CD4-positive, alpha-beta T cell (primary cell): ENCODE measurements at regions not wholly inside any gene's neighbourhood (a gene's known extent, or its start where the extent isn't known, plus 50 kb on each side); places are given as distances from the start of the nearest gene placed in this dataset.
"Not testable (repeated sequence)": the region's sequence is repeated elsewhere in the genome, so short reads cannot be mapped to it uniquely, and the experiment has no call there.

ENCODE experiments used
- ATAC-seq: fragments of 200-7000 bp; cut with Tn5 transposase; one replicate; pipeline ENCODE4 v1.10.0; 2022; ENCODE audit warnings: mild to moderate bottlenecking; ENCODE audit not compliant: poor library complexity
- CTCF ChIA-PET: fragments of 350-600 bp; sonication (Branson Sonifier 250); formaldehyde crosslinking; loops from one replicate; lab custom pipeline; 2021; ENCODE audit warnings: antibody characterized with exemption, inconsistent platforms; lab: Charles Lee
- POLR2A ChIA-PET: fragments of 350-600 bp; sonication (Branson Sonifier 250); formaldehyde crosslinking; loops from one replicate; lab custom pipeline; 2021; ENCODE audit warnings: antibody characterized with exemption, inconsistent platforms; lab: Charles Lee
- DNase-seq, 14 experiments: peaks; one replicate each; pipeline ENCODE4 v3.0.0-alpha.2; 2013 to 2020; ENCODE audit warnings: mixed read lengths in 2 of 14
- H3K27ac ChIP-seq, 2 donors: one replicate each; pipeline versions ENCODE4 v1.5.1 to v1.7.0; 2013; ENCODE audit warnings: low read length in 2 of 2, low read depth in 1 of 2, mild to moderate bottlenecking in 1 of 2
- H3K27me3 ChIP-seq, 2 experiments: 1 replicate in 1 of 2; 2 replicates in 1 of 2; pipeline versions ENCODE4 v1.6.1 to v1.7.0; 2013; ENCODE audit warnings: low read length in 2 of 2, control low read depth in 1 of 2, mild to moderate bottlenecking in 1 of 2, moderate library complexity in 1 of 2; ENCODE audit not compliant: insufficient read depth in 2 of 2, control insufficient read depth in 1 of 2
- H3K36me3 ChIP-seq: one replicate; pipeline ENCODE4 v1.6.1; 2013; ENCODE audit warnings: low read length, control low read depth; ENCODE audit not compliant: insufficient read depth
- H3K4me1 ChIP-seq: one replicate; pipeline ENCODE4 v1.6.1; 2013; ENCODE audit warnings: low read length, control low read depth; ENCODE audit not compliant: insufficient read depth
- H3K4me3 ChIP-seq: one replicate; pipeline ENCODE4 v1.5.1; 2013; ENCODE audit warnings: mild to moderate bottlenecking, low read length, moderate library complexity
- H3K9me3 ChIP-seq, 2 experiments: 1 replicate in 1 of 2; 2 replicates in 1 of 2; pipeline versions ENCODE4 v1.6.1 to v1.7.0; 2013; ENCODE audit warnings: low read length in 2 of 2, mild to moderate bottlenecking in 2 of 2, control low read depth in 1 of 2, moderate library complexity in 1 of 2; ENCODE audit not compliant: control insufficient read depth in 1 of 2, insufficient read depth in 1 of 2
- H3K27ac Mint-ChIP-seq: one replicate; pipeline ENCODE4 v1.8.0; 2020; ENCODE audit warnings: mixed read lengths
- H3K27me3 Mint-ChIP-seq: one replicate; pipeline ENCODE4 v1.8.0; 2021; ENCODE audit warnings: mixed read lengths
- H3K36me3 Mint-ChIP-seq: one replicate; pipeline ENCODE4 v1.8.0; 2021; ENCODE audit warnings: low read depth, mixed read lengths
- H3K4me1 Mint-ChIP-seq: one replicate; pipeline ENCODE4 v1.8.0; 2021; ENCODE audit warnings: low read depth, mixed read lengths
- H3K4me3 Mint-ChIP-seq: one replicate; pipeline ENCODE4 v1.8.0; 2020; ENCODE audit warnings: mild to moderate bottlenecking, mixed read lengths
- H3K9me3 Mint-ChIP-seq: one replicate; pipeline ENCODE4 v1.8.0; 2020; ENCODE audit warnings: mixed read lengths
- CTCF ChIP-seq: fragments of 200-600 bp; IDR thresholded peaks from one replicate; pipeline ENCODE4 v1.8.0; 2022; ENCODE audit warnings: antibody characterized with exemption, mild to moderate bottlenecking
- intact Hi-C, 2 experiments: fragments of 100-400 bp; cut with DNase I in 1 of 2; cut with micrococcal nuclease in 1 of 2; formaldehyde crosslinking; loops; one replicate each; pipeline versions ENCODE4 v1.15.1 to v1.9.0; 2023 to 2025; cut with DNase I, micrococcal nuclease

GRCh38 chr3:147297761-147298350, 108.5 kb downstream of the ZIC4 start:
- no peaks in the 10 kb centered on the region for H3K27me3 ChIP-seq
- intact Hi-C loops: no loop called here
- ATAC-seq (no peak), DNase-seq (no peak)
- no peak overlapping the region for H3K4me3 Mint-ChIP-seq
- no peaks in the 10 kb centered on the region for H3K9me3 ChIP-seq
- no peak overlapping the region for H3K27ac Mint-ChIP-seq
- H3K27me3 Mint-ChIP-seq: no peaks in the 10 kb centered on the region
- H3K9me3 Mint-ChIP-seq: peaks cover 5% of the 10 kb centered on the region
- H3K4me1 ChIP-seq: no peaks in the 10 kb centered on the region
- POLR2A ChIA-PET: no interaction called here
- CTCF ChIA-PET: no interaction called here
- H3K36me3 ChIP-seq: no peaks in the 10 kb centered on the region
- H3K36me3 Mint-ChIP-seq: no peaks in the 10 kb centered on the region
- H3K27ac ChIP-seq: no peak overlapping the region
- TF ChIP-seq CTCF: no peak
- no peak overlapping the region for H3K4me3 ChIP-seq
- H3K4me1 Mint-ChIP-seq: no peaks in the 10 kb centered on the region

GRCh38 chr3:147287370-147287769, 119.0 kb downstream of the ZIC4 start:
- H3K4me3 Mint-ChIP-seq, H3K4me1 ChIP-seq, ATAC-seq, H3K9me3 Mint-ChIP-seq, CTCF ChIA-PET, intact Hi-C loops, H3K27me3 Mint-ChIP-seq, H3K27ac ChIP-seq, DNase-seq, H3K27ac Mint-ChIP-seq, H3K27me3 ChIP-seq, H3K4me3 ChIP-seq, POLR2A ChIA-PET, H3K9me3 ChIP-seq, H3K4me1 Mint-ChIP-seq, H3K36me3 ChIP-seq, H3K36me3 Mint-ChIP-seq: not testable (repeated sequence)

GRCh38 chr3:147269907-147270306, 136.4 kb downstream of the ZIC4 start:
- H3K27ac ChIP-seq: no peak overlapping the region
- no peak overlapping the region for H3K4me3 ChIP-seq
- Mint-ChIP-seq H3K27me3 (no peaks in the 10 kb centered on the region), H3K4me1 (no peaks in the 10 kb centered on the region), H3K4me3 (no peak overlapping the region), H3K9me3 (peaks cover 20% of the 10 kb centered on the region), H3K27ac (no peak overlapping the region), H3K36me3 (no peaks in the 10 kb centered on the region)
- no peak for TF ChIP-seq CTCF
- intact Hi-C loops: no loop called here
- H3K27me3 ChIP-seq: no peaks in the 10 kb centered on the region
- POLR2A ChIA-PET: no interaction called here
- no peak for DNase-seq
- no peaks in the 10 kb centered on the region for H3K36me3 ChIP-seq
- CTCF ChIA-PET: no interaction called here
- ATAC-seq: no peak
- H3K9me3 ChIP-seq: no peaks in the 10 kb centered on the region
- no peaks in the 10 kb centered on the region for H3K4me1 ChIP-seq

GRCh38 chr3:147267434-147267833, 138.9 kb downstream of the ZIC4 start:
- intact Hi-C loops: no loop called here

More at GRCh38 chr3:147267434-147267833, 138.9 kb downstream of the ZIC4 start:
- H3K9me3 Mint-ChIP-seq: peaks cover 9% of the 10 kb centered on the region
- H3K4me3 Mint-ChIP-seq: no peak overlapping the region
- no peak overlapping the region for H3K4me3 ChIP-seq
- ATAC-seq (no peak), DNase-seq (no peak)
- no peaks in the 10 kb centered on the region for H3K36me3 Mint-ChIP-seq
- H3K4me1 ChIP-seq: no peaks in the 10 kb centered on the region
- no peak overlapping the region for H3K27ac Mint-ChIP-seq
- no peaks in the 10 kb centered on the region for H3K4me1 Mint-ChIP-seq
- POLR2A ChIA-PET: no interaction called here
- H3K27me3 ChIP-seq: no peaks in the 10 kb centered on the region
- CTCF ChIA-PET: no interaction called here
- H3K36me3 ChIP-seq: no peaks in the 10 kb centered on the region
- no peaks in the 10 kb centered on the region for H3K9me3 ChIP-seq
- H3K27me3 Mint-ChIP-seq: no peaks in the 10 kb centered on the region
- no peak overlapping the region for H3K27ac ChIP-seq
- no peak for TF ChIP-seq CTCF
